ENCODE measurements at regions not wholly inside any gene's neighbourhood (a gene's known extent, or its start where the extent isn't known, plus 50 kb on each side); places are given as distances from the start of the nearest gene placed in this dataset.

GRCh38 chr2:238986491-238987351 lies 138.8 kb downstream of the TWIST2 start:
- Mint-ChIP-seq H3K4me3 (ENCODE audit: unreplicated experiment) (no peak overlapping the region), H3K27ac (ENCODE audit: unreplicated experiment) (no peak overlapping the region), H3K36me3 (ENCODE audit: low read depth) (no peaks in the 10 kb centered on the region), H3K9me3 (ENCODE audit: low read depth) (no peaks in the 10 kb centered on the region), H3K27me3 (ENCODE audit: low read depth) (peaks cover 7% of the 10 kb centered on the region), H3K4me1 (ENCODE audit: low read depth) (peaks cover 9% of the 10 kb centered on the region)
- no peak for TF ChIP-seq CTCF (IDR thresholded peaks at IDR 0.05)
- no peak for DNase-seq (ENCODE audit: low spot score)

- no peak overlapping the region for H3K4me3 Mint-ChIP-seq (ENCODE audit: unreplicated experiment)
- no peaks in the 10 kb centered on the region for H3K36me3 Mint-ChIP-seq (ENCODE audit: low read depth)
- H3K27ac Mint-ChIP-seq (ENCODE audit: unreplicated experiment) = no peak overlapping the region
- no peaks in the 10 kb centered on the region for H3K9me3 Mint-ChIP-seq (ENCODE audit: low read depth)
- peaks cover 7% of the 10 kb centered on the region for H3K27me3 Mint-ChIP-seq (ENCODE audit: low read depth)
- peaks cover 9% of the 10 kb centered on the region for H3K4me1 Mint-ChIP-seq (ENCODE audit: low read depth)
- DNase-seq (ENCODE audit: low spot score) = no peak
- no peak for TF ChIP-seq CTCF (IDR thresholded peaks at IDR 0.05)
These were observed 139.6 kb downstream of the TWIST2 start for GRCh38 chr2:238987352-238987981.

- no peak for DNase-seq (ENCODE audit: low spot score)
- H3K4me1 Mint-ChIP-seq (ENCODE audit: low read depth) = peaks cover 9% of the 10 kb centered on the region
- no peak for TF ChIP-seq CTCF (IDR thresholded peaks at IDR 0.05)
- no peaks in the 10 kb centered on the region for H3K9me3 Mint-ChIP-seq (ENCODE audit: low read depth)
- H3K27ac Mint-ChIP-seq (ENCODE audit: unreplicated experiment) = no peak overlapping the region
- peaks cover 8% of the 10 kb centered on the region for H3K27me3 Mint-ChIP-seq (ENCODE audit: low read depth)
- no peak overlapping the region for H3K4me3 Mint-ChIP-seq (ENCODE audit: unreplicated experiment)
- no peaks in the 10 kb centered on the region for H3K36me3 Mint-ChIP-seq (ENCODE audit: low read depth)
These were observed 140.2 kb downstream of the TWIST2 start for GRCh38 chr2:238988105-238988504.

- Mint-ChIP-seq H3K9me3 (ENCODE audit: low read depth) (no peaks in the 10 kb centered on the region), H3K4me3 (ENCODE audit: unreplicated experiment) (no peak overlapping the region)
- no peak for DNase-seq (ENCODE audit: low spot score)
These were observed 140.9 kb downstream of the TWIST2 start for GRCh38 chr2:238988752-238989151.

More at GRCh38 chr2:238988752-238989151, 140.9 kb downstream of the TWIST2 start:
- no peak overlapping the region for H3K27ac Mint-ChIP-seq (ENCODE audit: unreplicated experiment)
- no peaks in the 10 kb centered on the region for H3K36me3 Mint-ChIP-seq (ENCODE audit: low read depth)
- peaks cover 8% of the 10 kb centered on the region for H3K27me3 Mint-ChIP-seq (ENCODE audit: low read depth)
- no peak for TF ChIP-seq CTCF (IDR thresholded peaks at IDR 0.05)
- peaks cover 9% of the 10 kb centered on the region for H3K4me1 Mint-ChIP-seq (ENCODE audit: low read depth)

Measured in chondrocyte (in vitro differentiated cells).